ENCODE measurements at regions not wholly inside any gene's neighbourhood (a gene's known extent, or its start where the extent isn't known, plus 50 kb on each side); places are given as distances from the start of the nearest gene placed in this dataset.

DNA sequence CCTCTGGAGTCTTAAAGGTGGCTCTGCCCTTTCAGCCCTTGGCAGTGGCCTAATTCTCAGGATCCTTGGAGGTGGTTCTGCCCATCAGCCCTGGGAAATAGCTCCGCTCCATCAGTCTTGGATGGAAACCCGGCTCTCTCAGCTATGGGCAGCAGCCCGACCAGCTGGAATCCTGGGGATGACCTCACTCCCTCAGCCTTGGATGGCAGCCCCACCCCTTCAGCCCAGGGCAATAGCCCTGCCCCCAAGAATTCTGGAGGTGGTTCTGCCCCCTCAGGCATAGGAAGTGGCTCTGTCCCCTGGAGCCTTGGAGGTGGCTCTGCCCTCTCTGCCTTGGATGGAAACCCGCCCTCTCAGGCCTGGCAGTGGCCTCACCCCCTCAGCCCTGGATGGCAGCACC, 127.7 kb downstream of the RBMX2 start:
- Histone ChIP-seq H3K18ac (ENCODE audit: extremely low read depth, low read length) (no peak overlapping the region), H4K8ac (ENCODE audit: extremely low read depth, insufficient read depth, low read length) (no peak overlapping the region), H3K4me2 (ENCODE audit: insufficient read depth in 1 of 2, low read depth in 2 of 2, low read length in 2 of 2) (no peak overlapping the region), H3K14ac (ENCODE audit: insufficient read length) (no peak overlapping the region), H3K27me3 (replicated peaks in 1 of 4; ENCODE audit: control insufficient read depth in 3 of 4, extremely low read depth in 1 of 4, insufficient read depth in 3 of 4, low read length in 3 of 4) (no peaks in the 10 kb centered on the region), H3K9me3 (ENCODE audit: insufficient read depth in 2 of 2, low read depth in 1 of 2, low read length in 1 of 2) (no peaks in the 10 kb centered on the region), H3K4me3 (ENCODE audit: extremely low read depth in 1 of 4, insufficient read depth in 2 of 4, low read depth in 3 of 4, low read length in 4 of 4) (no peak overlapping the region), H3K36me3 (ENCODE audit: control insufficient read depth in 2 of 4, insufficient read depth in 4 of 4, low read length in 3 of 4) (no peaks in the 10 kb centered on the region), H3K27ac (ENCODE audit: low read depth, low read length) (no peak overlapping the region), H2AFZ (ENCODE audit: low read length) (no peak overlapping the region), H2BK5ac (ENCODE audit: low read depth, low read length) (no peak overlapping the region), H3K79me1 (ENCODE audit: low read depth, low read length) (no peaks in the 10 kb centered on the region), H2BK12ac (ENCODE audit: low read depth, low read length) (no peak overlapping the region), H4K20me1 (replicated peaks in 1 of 2; ENCODE audit: control insufficient read depth in 1 of 2, insufficient read depth in 2 of 2, low read length in 2 of 2) (no peaks in the 10 kb centered on the region), H2BK20ac (ENCODE audit: low read length) (no peak overlapping the region), H3K23ac (ENCODE audit: insufficient read length) (no peak overlapping the region), H4K91ac (replicated peaks; ENCODE audit: insufficient read length, low read length) (no peak overlapping the region), H3K23me2 (ENCODE audit: low read depth, low read length) (no peaks in the 10 kb centered on the region), H2BK120ac (replicated peaks; ENCODE audit: low read depth, low read length) (no peak overlapping the region), H2AK5ac (ENCODE audit: low read depth, low read length) (no peak overlapping the region), H2BK15ac (ENCODE audit: low read length) (no peak overlapping the region), H3K9ac (replicated peaks in 1 of 4; ENCODE audit: extremely low read depth in 1 of 4, low read depth in 3 of 4, low read length in 3 of 4) (no peak overlapping the region), H4K5ac (ENCODE audit: insufficient read length, low read depth, low read length) (no peak overlapping the region), H3K4me1 (replicated peaks in 1 of 4; ENCODE audit: control insufficient read depth in 3 of 4, insufficient read depth in 4 of 4, low read length in 3 of 4) (no peaks in the 10 kb centered on the region), H3K79me2 (ENCODE audit: control insufficient read depth in 1 of 2, insufficient read depth in 2 of 2, low read length in 2 of 2) (no peaks in the 10 kb centered on the region), H3K4ac (replicated peaks; ENCODE audit: insufficient read length, low read depth, low read length) (no peak overlapping the region), H3K56ac (replicated peaks; ENCODE audit: insufficient read length, low read depth, low read length) (no peak overlapping the region)
- WGBS, 2 experiments (ENCODE audit: extremely low coverage in 1 of 2, insufficient coverage in 1 of 2, insufficient read length in 1 of 2, insufficient replicate concordance in 2 of 2, low coverage in 1 of 2, low lambda C conversion rate in 2 of 2, missing lambda C conversion rate in 1 of 2), result 90% methylated on average over 2 of the region's 4 CpGs; no CpG with 5 or more reads in 1 of the 2 experiments
- no peak for FAIRE-seq
- ChIA-PET POLR2A (ENCODE audit: partially characterized antibody) (no interaction called here), CTCF (ENCODE audit: partially characterized antibody) (no interaction called here)
- DNase-seq (ENCODE audit: low read depth in 1 of 2, low spot score in 2 of 2), result no peak
- TF ChIP-seq SRF (IDR thresholded peaks at IDR 0.05; ENCODE audit: low read depth, low read length) (no peak), KDM4A (IDR thresholded peaks at IDR 0.05; ENCODE audit: low read depth, low read length, severe bottlenecking) (no peak), SP1 (IDR thresholded peaks at IDR 0.05; ENCODE audit: low read depth, low read length) (no peak)
- TF ChIP-seq, protein P1, sequence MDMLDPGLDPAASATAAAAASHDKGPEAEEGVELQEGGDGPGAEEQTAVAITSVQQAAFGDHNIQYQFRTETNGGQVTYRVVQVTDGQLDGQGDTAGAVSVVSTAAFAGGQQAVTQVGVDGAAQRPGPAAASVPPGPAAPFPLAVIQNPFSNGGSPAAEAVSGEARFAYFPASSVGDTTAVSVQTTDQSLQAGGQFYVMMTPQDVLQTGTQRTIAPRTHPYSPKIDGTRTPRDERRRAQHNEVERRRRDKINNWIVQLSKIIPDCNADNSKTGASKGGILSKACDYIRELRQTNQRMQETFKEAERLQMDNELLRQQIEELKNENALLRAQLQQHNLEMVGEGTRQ (IDR thresholded peaks at IDR 0.05; ENCODE audit: low read length), result no peak
- TF ChIP-seq, protein P2, sequence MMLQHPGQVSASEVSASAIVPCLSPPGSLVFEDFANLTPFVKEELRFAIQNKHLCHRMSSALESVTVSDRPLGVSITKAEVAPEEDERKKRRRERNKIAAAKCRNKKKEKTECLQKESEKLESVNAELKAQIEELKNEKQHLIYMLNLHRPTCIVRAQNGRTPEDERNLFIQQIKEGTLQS (IDR thresholded peaks at IDR 0.05; ENCODE audit: insufficient read depth, low read depth, low read length), result no peak
